AG09309 (cell line): ENCODE measurements at regions not wholly inside any gene's neighbourhood (a gene's known extent, or its start where the extent isn't known, plus 50 kb on each side); places are given as distances from the start of the nearest gene placed in this dataset.

Experiments used
- DNase-seq: peaks from one replicate; pipeline ENCODE4 v3.0.0-alpha.2; 2010; ENCODE audit warnings: low read depth
- H3K4me3 ChIP-seq: 2 replicates; pipeline ENCODE4 v1.5.1; 2011; ENCODE audit warnings: mild to moderate bottlenecking, low read depth, low read length, moderate library complexity; ENCODE audit not compliant: control insufficient read depth
- CTCF ChIP-seq: IDR thresholded peaks from 2 replicates; pipeline ENCODE4 v1.5.1; 2011; ENCODE audit warnings: mild to moderate bottlenecking, low read depth, low read length, inconsistent platforms; ENCODE audit not compliant: insufficient read depth, control insufficient read depth; ENCODE audit errors: missing control alignments

GRCh38 chr18:7381307-7381706 is 150.4 kb downstream of the LRRC30 start:
- no peak for DNase-seq
- no peak for TF ChIP-seq CTCF
- no peak overlapping the region for H3K4me3 ChIP-seq

GRCh38 chr18:7382328-7383001 is 151.6 kb downstream of the LRRC30 start:
- no peak for TF ChIP-seq CTCF
- no peak overlapping the region for H3K4me3 ChIP-seq
- no peak for DNase-seq

- TF ChIP-seq CTCF: no peak
- H3K4me3 ChIP-seq: no peak overlapping the region
- no peak for DNase-seq
These were observed 152.4 kb downstream of the LRRC30 start for GRCh38 chr18:7383002-7383980.

- TF ChIP-seq CTCF: no peak
- DNase-seq: no peak
- no peak overlapping the region for H3K4me3 ChIP-seq
These were observed 157.9 kb downstream of the LRRC30 start for GRCh38 chr18:7388741-7389140.

- H3K4me3 ChIP-seq: no peak overlapping the region
- no peak for TF ChIP-seq CTCF
- no peak for DNase-seq
These were observed 160.0 kb downstream of the LRRC30 start for GRCh38 chr18:7390731-7391492.

GRCh38 chr18:7393080-7393479 is 162.2 kb downstream of the LRRC30 start:
- DNase-seq: no peak
- no peak overlapping the region for H3K4me3 ChIP-seq
- no peak for TF ChIP-seq CTCF
